DMS114 treated with DMSO at 0.1 percent for 48 hours (cell line): ENCODE measurements at regions not wholly inside any gene's neighbourhood (a gene's known extent, or its start where the extent isn't known, plus 50 kb on each side); places are given as distances from the start of the nearest gene placed in this dataset.
"Not testable (repeated sequence)": the region's sequence is repeated elsewhere in the genome, so short reads cannot be mapped to it uniquely, and the experiment has no call there.

ENCODE experiments used
- DNase-seq: peaks from one replicate; lab custom pipeline; 2025; ENCODE audit not compliant: unreplicated experiment; lab: John Stamatoyannopoulos, UW

GRCh38 chr10:10745291-10745690 lies 272.4 kb upstream of the CELF2 start:
- DNase-seq: no peak

DNA sequence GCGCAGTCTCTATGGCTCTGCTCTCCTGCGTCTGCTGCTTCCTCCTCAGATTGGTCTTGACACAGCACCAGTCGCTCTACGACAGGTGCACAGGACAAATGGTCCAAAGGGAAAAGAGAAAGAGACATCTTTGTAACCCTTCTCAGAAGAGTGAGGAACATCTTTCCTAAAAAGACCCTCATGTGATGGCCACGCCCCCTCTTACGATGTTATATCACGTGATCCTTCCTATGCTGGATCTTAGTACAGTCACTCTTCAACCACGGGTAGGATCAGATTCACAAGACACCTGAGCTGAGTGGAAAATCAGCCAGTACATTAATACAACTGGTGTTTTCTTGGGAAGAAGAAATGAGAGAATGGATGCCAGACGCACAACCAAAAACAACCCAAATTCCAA lies 262.2 kb upstream of the CELF2 start:
- DNase-seq: no peak

- DNase-seq: no peak
Observed at GRCh38 chr10:10758306-10758705, 259.4 kb upstream of the CELF2 start.

GRCh38 chr10:10759806-10760205 lies 257.9 kb upstream of the CELF2 start:
- not testable (repeated sequence) for DNase-seq

DNA sequence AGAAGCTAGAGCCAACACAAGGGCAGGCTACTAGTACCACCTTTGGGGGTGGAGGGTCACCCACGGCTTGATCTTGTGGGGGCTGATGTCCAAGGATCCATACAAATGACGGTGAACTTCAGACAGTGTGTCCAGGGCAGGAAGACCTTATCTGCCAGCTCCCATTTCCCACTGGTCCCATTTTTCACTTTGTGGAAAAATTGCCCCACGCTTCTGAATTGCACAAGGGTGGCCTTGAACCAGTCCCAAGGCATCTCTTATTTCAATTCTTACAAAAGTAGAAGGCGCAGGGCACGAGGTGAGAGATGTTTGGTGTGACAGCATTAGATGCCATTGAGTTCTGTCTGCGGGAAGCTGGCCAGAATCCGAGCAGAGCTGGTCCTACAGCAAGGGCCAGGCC lies 252.7 kb upstream of the CELF2 start:
- no peak for DNase-seq

GRCh38 chr10:10772411-10772810 lies 245.3 kb upstream of the CELF2 start:
- DNase-seq: no peak

- DNase-seq: no peak
Observed at GRCh38 chr10:10772874-10773508, 244.7 kb upstream of the CELF2 start.

DNA sequence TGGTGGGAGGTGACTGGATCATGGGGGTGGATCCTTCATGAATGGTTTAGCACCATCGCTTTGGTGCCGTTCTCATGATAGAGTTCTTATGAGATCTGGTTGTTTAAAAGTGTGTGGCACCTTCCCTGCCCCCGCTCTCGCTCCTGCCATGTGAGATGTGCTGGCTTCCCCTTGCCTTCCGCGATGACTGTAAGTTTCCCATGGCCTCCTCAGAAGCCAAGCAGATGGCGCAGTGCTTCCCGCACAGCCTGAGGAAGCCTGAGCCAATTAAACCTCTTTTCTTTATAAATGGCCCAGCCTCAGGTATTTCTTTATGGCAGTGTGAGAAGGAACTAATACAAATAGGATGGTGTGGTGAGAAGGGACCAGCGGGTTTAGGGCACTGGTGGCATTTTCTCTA lies 243.3 kb upstream of the CELF2 start:
- no peak for DNase-seq

GRCh38 chr10:10776363-10776762 lies 241.3 kb upstream of the CELF2 start:
- DNase-seq: no peak

DNA sequence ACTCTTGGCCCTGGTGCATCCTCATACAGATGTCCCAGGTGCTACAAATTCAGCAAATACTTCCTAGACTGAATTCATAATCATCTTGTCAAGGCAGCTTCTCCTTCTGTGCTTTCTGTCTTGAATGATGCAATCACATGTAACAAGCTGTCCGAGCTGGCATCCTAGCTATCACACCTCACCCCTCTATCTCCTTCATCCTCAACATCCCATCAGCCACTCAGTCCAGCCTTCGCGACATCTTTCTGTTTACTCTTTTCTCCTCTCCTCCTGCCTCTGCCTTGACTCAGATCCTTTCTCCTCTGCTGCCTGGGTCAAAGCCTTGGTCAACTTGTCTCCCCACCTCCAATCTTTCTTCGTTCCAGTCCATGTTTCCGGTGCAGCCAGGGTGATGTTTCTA lies 240.4 kb upstream of the CELF2 start:
- no peak for DNase-seq

- DNase-seq: no peak
Observed at GRCh38 chr10:10777723-10778122, 239.9 kb upstream of the CELF2 start.

DNA sequence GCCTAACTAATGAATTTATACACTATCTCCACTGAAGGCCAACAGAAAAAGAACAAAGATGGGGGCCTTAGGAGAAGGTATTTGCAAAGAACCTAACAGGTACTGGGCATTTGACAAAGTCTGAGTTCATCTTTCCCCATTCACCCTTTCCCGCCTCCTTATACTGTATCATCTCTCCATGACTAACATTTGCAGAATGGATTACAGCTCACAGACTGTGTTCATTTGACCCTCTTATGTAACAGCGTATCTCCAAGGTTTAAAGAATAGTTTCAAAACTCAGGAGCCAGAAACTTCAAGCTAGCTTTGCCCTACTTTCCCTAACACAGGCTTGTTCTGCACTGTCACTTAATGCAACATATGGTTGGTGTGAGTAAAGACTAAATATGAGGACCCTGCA lies 238.7 kb upstream of the CELF2 start:
- no peak for DNase-seq

- no peak for DNase-seq
Observed at GRCh38 chr10:10779511-10779910, 238.2 kb upstream of the CELF2 start.

DNA sequence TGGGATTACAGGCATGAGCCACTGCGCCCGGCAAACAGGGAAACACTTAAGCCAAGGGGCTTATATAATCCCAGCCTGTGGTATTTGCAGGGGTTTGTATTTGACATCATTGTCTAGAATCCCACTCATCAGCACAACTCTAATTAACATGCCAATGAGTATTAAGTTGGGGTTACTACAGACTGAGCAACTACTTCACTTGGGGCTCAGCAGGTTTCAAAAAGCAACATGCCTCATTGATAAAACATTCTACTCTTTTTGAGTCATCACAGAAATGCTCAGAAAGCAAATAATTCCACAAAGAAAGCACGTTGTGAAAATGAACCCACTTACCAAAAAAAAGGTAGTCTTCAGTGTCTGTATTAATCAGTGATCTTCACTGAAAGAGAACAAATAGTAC lies 236.9 kb upstream of the CELF2 start:
- no peak for DNase-seq

DNA sequence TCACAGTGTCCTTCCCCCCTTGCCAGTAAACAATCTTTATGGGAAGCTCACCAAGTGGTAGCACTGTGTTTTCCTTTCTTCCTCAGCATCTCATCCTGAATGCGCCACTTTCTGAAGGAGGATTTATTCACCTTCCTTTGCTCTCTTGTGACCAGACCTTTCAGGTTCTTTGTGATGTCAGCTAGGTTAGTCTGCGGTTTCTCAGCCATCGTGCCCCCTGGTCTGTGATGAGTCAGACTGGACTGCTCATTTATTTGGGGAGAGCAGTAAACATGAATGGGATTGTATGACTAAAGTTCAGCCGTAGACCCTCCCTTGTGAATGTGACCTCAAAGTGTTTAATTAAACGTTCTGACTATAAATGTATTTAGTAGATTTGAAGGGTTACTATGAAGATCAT lies 235.1 kb upstream of the CELF2 start:
- no peak for DNase-seq

GRCh38 chr10:10785627-10786026 lies 232.0 kb upstream of the CELF2 start:
- no peak for DNase-seq

DNA sequence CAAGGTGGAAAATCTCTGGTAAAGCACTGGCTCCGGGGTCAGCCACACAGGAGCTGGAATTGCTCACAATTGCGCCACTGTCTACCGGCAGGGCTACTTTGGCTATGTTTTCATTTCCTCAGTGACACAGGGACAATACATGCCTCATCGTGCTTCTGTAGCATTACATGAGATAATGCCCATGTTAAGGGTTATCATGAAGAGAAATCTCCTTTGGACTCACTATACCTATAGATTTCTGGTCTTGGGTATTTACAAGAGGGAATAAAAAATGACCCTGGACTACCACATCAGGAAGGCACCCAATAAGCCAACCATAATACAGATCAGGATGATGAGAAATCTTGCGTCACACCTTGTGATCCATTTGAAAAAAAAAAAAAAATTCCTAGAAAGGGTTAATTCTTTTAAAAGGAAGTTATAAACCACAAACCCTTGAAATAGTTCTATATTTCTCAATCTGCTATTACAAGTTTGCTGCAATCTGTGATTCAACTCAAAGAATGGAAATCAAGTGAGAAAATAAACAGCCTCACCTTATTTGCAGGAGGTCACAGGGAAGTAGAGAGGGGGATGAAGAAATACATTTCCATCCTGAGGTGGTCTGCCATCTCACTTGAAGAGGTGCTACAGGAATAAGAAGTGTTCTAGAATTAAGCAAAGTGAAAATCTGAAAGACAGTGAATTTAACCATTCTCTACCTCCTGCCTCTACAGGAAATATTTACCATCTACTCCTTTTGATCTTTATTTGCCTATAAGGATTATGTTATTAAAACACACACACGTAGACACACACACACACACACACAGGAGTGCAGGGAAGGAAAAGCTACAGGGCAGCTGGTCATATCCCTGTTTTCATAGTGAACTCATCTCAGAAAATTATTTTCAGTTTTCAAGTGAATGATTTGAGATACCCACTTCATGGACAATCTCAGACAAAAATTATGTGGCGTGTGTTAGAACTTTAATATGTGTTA lies 231.3 kb upstream of the CELF2 start:
- DNase-seq: no peak

DNA sequence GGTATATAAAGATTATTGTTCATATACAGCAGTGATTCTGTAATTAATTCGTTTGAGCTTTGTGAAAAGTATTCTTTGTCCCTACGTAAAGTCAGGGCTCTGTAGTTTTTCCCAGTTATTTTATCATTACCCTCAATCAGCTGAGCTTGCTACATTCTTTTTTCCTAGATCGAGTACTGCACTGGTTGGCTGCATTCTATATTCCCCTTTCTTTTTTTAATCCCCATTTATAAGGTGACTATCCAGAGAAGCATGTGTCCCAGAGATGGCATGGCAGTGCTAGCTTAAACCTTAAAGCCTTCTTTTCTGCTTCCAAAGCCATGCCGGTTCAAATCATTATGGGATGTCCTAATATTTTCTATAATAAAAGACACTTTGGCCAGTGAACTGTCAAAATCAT lies 230.1 kb upstream of the CELF2 start:
- DNase-seq: no peak

GRCh38 chr10:10788761-10789160 lies 228.9 kb upstream of the CELF2 start:
- no peak for DNase-seq

DNA sequence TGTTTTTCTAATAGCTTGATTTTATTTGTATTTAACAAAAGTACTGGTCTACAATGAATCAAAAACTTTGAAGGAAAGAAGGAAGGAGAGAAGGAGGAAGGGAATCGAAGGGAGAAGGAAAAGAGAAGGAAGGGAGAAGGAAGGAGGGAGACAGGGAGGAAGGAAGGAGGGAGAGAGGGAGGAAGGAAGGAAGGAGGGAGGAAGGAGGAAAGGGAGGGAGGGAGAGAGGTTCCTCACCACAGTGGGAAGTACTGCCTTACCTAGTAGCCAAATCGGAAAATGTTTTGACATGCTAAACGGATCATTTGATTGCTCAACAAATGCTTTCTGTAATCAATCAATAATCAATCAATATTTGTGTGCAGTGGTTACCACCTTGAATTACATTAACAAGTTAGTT lies 225.8 kb upstream of the CELF2 start:
- no peak for DNase-seq

- DNase-seq: no peak
Observed at GRCh38 chr10:10792681-10793080, 225.0 kb upstream of the CELF2 start.

DNA sequence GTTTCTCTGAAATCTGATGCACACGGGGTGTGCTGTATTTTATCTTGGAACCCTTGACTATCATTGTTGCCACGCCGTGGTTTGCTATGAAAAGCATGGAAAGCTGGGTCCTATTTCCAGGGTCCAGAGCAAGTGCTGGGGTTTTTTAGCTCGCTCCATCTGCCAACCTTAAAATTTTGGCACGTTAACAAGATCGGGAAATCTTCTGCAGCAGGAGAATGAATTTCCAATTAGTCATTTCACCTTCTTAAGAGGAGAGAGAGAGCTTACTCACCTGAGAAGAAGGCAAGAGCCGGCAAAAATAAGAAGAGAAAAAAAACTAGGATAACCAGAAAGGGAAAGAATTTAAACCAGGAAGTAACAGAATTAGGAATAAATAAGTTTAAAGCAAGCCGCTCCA lies 223.6 kb upstream of the CELF2 start:
- DNase-seq: no peak
